ENCODE measurements at regions not wholly inside any gene's neighbourhood (a gene's known extent, or its start where the extent isn't known, plus 50 kb on each side); places are given as distances from the start of the nearest gene placed in this dataset.
A peak's percentile ranks its signal among the peaks of the same experiment; 100 is the strongest.

DNA sequence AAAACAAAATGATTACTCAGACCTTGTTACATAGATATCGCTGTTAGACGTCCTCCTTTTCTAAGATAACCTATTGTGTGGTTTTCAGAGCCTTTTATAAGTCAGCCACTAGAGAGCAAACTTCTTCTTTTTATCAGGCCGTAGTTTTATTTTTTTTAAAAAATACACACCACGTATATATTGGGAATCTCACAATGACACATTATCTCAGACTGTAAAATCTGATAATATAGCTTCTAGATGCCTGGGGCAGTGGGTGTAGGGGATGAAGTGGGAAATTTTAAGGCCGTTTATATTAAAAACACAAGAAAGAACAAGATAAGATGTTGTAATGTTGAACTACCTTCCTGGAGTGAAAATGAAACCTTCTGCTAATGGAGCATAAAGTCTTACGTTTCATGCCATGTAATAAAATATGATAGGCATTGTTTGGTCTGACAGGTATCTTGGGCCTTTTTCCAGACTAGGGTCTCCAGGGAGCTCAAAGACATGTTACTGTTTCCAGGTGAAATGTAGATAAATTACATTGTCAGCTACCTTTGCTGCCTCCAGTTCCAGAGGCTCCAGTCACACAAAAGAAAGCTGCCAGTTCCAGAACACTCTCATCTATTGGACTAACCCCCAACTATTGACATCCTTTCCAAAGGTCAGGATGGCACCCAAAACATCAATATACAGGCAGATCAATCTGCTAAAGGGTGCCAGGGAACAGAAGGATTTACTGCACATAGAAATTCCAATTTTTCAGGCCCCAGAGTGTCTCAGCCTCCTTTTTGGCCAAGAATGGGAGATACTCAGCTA is 130.2 kb upstream of the AKIRIN2 start:
- H3K4me3 ChIP-seq (replicated peaks; ENCODE audit: low read depth, low read length): peak overlapping the region; percentile 50
- peak; percentile 49 for TF ChIP-seq CTCF (IDR thresholded peaks at IDR 0.05; ENCODE audit: low read length, missing control alignments)
- peak; percentile 29 for DNase-seq (ENCODE audit: low read depth)

DNA sequence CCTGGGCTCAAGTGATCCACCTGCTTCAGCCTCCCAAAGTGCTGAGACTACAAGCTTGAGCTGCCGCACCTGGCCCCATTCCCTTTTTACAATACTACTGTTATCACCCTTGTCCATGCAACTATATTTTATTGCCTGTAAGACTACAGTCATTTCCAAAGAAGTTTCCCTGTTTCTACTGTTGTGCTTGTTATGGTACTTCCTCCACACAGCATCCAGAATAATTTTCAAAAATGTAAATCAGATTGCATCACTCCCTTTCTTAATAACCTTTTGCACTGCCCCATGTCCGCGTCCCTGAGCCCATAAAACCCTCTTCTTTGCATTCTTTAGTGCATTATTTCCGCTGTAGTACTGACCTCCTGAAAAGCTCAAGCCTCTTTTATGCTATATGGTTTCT is 128.9 kb upstream of the AKIRIN2 start:
- H3K4me3 ChIP-seq (replicated peaks; ENCODE audit: low read depth, low read length): no peak overlapping the region
- TF ChIP-seq CTCF (IDR thresholded peaks at IDR 0.05; ENCODE audit: low read length, missing control alignments): no peak
- DNase-seq (ENCODE audit: low read depth): no peak

- H3K4me3 ChIP-seq (replicated peaks; ENCODE audit: low read depth, low read length): no peak overlapping the region
- no peak for DNase-seq (ENCODE audit: low read depth)
- TF ChIP-seq CTCF (IDR thresholded peaks at IDR 0.05; ENCODE audit: low read length, missing control alignments): no peak
These were observed 127.6 kb upstream of the AKIRIN2 start for GRCh38 chr6:87829622-87830121.

DNA sequence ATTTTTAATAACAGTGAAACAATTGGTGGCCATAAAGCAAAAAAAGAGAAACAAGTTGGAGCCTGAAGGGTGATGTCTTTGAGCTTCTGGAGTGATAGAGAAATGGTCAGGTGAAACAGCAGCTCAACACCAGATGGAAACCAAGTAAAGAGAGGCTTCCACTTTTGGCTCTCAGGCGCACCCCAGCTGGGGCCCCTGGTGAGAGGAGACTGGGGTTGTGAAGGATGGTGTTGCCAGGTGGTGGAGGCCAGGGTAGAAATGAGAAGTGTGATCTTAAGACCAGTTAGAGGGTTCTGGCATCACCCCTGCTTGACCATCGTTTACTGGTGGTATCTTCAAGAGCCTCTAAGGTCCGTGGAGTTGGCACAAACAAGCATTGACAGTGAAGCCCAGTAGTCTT is 126.0 kb upstream of the AKIRIN2 start:
- TF ChIP-seq CTCF (IDR thresholded peaks at IDR 0.05; ENCODE audit: low read length, missing control alignments): no peak
- H3K4me3 ChIP-seq (replicated peaks; ENCODE audit: low read depth, low read length): no peak overlapping the region
- DNase-seq (ENCODE audit: low read depth): no peak

- no peak for DNase-seq (ENCODE audit: low read depth)
- no peak for TF ChIP-seq CTCF (IDR thresholded peaks at IDR 0.05; ENCODE audit: low read length, missing control alignments)
- H3K4me3 ChIP-seq (replicated peaks; ENCODE audit: low read depth, low read length): no peak overlapping the region
These were observed 125.3 kb upstream of the AKIRIN2 start for GRCh38 chr6:87827346-87827745.

DNA sequence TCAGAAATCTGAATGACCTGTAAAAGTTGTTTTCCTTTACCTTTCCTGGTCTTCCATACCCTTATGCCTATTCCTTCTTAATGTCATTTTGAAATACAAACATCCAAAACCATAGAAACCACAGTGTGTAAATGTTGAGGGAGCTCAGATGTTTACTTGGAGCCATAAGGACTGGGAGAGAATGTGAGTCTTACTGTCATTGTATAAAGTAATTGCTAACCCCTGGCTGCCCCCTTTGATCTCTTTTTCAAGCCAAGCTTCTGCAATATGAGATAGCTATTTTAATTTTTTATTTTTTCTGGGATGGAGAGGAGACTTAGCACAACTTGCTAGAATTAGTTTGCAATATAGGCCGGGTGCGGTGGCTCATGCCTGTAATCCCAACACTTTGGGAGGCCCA is 124.4 kb upstream of the AKIRIN2 start:
- no peak overlapping the region for H3K4me3 ChIP-seq (replicated peaks; ENCODE audit: low read depth, low read length)
- DNase-seq (ENCODE audit: low read depth): no peak
- TF ChIP-seq CTCF (IDR thresholded peaks at IDR 0.05; ENCODE audit: low read length, missing control alignments): no peak

DNA sequence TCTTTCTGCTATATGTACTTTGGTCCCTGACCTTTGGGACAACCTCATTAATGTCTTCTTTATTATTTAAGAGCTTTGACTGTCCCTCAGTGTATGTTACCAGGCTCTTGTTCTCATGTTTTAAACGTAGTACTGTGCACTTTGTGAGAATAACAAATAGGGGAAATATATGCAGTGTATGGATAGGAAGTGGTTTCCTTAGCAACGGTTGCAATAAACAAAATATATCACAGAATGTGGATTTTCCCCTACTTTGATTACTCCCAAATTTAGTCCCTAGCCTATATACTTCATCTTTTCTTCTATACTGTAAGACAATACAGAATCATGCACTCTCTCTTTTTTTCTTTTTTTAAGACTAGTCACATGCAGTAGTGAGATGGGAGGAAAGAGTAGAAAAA is 123.8 kb upstream of the AKIRIN2 start:
- TF ChIP-seq CTCF (IDR thresholded peaks at IDR 0.05; ENCODE audit: low read length, missing control alignments): no peak
- H3K4me3 ChIP-seq (replicated peaks; ENCODE audit: low read depth, low read length): no peak overlapping the region
- DNase-seq (ENCODE audit: low read depth): no peak

All from fibroblast of pulmonary artery (primary cell).